Stimulated activated CD4-positive, alpha-beta T cell treated with anti-CD3 and anti-CD28 coated beads, Interleukin-1b, Interleukin-23, amount 100 ng/mL, for 4 hours (primary cell): ENCODE measurements at regions not wholly inside any gene's neighbourhood (a gene's known extent, or its start where the extent isn't known, plus 50 kb on each side); places are given as distances from the start of the nearest gene placed in this dataset.

Experiments
- DNase-seq, 2 donors: peaks; one replicate each; pipeline ENCODE4 v3.0.0-alpha.2; 2020; ENCODE audit warnings: low read depth in 2 of 2

- no peak for DNase-seq
Measured at GRCh38 chr3:139281096-139281495, 62.7 kb upstream of the MRPS22 start.

DNA sequence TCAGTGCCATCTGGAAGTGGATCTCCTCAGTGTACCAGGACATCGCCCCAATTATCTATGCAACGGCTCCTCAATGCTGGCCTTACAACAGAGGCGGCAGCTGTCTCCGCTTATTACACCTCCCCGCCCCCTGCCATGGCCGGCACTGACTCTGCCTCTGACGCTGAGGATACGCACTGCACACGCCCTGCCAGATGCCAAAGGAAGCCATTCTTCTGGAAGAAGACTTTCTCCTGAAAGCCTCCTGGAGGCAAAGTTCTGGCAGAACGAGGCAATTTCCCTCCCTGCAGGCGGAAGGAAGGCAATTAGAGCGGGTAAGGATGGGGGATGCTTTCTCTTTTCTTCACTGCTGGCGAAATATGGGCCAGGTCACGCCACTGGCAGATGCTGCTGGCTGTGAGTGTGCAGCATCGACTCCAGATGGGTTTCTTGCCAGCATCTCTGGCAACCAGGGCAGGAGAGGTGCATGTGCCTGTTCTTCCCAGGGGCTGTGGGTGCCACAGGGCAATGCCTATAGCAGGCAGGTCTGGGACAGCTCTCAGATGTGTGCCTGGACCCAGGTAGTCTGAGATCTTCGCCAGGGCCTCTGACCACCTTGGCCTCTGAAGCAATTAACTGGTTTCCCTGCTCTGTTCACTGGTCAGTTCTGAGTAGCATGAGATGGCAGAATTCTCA lies 62.2 kb upstream of the MRPS22 start:
- no peak for DNase-seq

DNA sequence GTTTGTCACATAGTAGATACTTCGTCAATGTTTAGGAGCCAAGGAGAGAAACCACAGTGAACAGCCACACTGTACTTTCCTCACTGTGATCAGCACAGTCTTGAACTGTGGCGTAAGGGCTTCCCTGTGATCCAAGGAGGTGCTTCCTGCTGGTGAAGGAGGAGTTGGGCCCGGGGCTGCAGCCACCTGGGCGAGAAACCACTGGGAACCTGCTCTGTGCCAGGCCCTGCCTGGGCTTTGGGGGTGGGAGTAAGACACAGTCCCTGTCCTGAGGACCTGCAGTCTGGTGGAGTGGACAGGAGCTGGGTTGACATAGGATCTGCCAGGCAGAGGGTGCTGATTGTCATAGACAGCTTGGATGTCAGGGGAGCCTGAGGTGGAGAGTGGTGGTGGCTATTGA lies 60.5 kb upstream of the MRPS22 start:
- DNase-seq = no peak

GRCh38 chr3:139284221-139284620 lies 59.6 kb upstream of the MRPS22 start:
- DNase-seq = no peak

DNA sequence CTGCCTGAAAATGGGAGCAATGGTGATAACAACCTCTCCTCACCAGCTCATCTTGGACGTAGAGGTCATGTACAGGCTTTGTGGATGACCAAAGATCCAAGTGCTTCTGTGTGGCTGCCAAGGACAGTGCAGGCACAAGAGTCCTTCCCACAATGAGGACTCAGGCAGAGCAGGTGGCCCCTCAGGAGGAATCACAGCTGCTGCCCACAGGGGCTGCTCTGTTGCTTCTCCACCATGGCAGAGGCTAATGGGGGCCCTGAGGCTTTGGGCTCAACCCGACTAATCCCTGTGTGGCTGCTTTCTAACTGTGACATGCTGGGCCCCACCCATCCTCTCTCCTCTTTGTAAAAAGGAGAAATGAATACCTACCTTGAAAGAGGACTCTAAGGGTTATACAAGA lies 58.1 kb upstream of the MRPS22 start:
- DNase-seq = no peak

DNA sequence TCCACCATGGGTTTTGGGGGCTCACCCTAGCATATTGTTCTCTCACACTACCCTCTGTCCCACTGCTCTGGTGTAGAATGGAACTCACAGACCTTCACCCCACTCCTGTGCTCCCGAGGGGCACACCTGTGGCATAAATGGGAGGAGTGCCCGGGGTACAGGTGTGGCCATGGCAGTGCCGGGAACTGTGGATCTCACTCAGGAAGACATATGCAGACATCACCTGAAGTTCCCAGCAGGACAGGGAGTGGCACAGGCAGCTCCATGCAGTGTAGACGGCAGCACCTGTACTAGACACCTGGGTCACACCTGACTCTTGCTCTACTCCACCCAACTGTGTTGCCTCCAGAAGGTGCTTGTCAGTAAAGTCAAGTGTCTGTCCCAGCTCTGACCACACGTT lies 57.6 kb upstream of the MRPS22 start:
- DNase-seq = no peak

- DNase-seq = no peak
Measured at GRCh38 chr3:139286825-139287224, 57.0 kb upstream of the MRPS22 start.

DNA sequence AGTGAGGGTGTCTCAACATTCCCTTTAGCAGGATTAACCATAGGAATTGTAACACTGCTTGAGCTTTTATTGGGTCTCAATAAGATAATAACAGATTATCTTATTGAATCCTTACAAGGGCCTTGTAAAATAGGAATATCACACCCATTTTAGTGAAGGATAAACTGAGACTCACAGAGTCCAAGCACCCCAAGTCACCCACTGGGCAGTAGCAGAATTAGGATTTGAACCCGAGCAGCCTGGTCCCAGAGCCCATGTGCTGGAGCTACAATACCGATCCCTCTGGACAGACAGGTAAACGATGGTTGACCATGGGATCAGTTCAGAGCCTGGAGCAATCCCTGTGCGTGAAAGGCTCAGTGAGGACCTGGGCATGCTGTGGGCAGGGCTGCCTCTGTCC lies 56.3 kb upstream of the MRPS22 start:
- DNase-seq = no peak

DNA sequence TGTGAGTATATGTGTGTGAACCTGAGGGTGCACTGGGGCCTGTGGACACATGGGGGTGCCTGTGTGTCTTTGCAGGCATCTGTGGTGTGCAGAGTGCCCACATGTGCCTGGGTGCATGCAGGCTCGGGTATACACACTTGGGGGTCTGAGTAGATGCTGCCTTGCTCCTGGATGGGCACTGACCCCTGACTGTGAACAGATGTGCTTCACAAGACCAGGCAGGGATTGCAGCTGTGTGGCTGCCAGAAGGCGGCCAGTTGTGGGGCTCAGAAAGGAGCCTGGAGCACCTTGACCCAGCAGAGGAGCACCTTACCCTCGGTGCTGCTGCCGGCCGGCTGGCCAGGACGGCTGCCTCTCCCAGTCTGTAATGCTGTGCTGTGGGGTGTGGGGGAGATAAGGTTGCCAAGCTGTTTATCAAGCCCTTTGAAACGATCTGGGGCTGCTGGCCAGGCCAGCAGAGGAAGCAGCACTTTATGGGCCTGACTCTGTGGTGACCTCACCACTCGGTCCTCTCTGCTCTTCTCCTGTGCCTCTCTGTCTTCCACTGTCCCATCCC lies 55.5 kb upstream of the MRPS22 start:
- DNase-seq = no peak

DNA sequence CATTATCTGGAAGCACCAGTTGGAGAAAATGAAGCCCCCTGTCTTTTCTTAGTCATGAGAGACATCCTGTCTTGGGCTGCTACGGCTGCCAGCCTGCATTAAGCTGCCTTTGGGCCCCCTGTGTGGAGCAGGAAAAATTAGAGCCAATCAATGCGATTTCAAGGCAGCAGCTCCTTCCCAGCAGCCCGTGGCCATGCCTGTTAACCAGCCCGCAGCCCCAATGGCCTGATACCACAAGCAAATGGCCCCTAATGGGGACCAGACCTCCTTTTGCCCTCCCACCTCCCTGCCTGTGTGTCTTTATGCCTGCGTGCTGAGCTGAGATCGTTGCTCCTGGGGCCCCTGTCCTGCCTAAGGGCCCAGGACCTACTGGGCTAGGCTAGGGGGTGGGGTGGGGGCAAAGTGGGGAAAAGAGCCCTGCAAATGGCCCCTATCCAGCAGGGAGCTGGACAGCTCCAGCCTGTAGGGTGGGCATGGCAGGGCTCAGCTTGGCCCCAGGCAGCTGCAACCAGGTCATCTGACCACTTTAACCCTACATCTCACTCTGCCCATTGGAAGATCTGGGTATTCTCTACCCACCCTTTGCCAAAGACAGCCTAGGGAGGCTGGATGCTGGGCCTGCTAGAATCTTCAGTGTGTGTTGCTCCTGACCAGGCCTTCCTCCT lies 53.8 kb upstream of the MRPS22 start:
- no peak for DNase-seq

DNA sequence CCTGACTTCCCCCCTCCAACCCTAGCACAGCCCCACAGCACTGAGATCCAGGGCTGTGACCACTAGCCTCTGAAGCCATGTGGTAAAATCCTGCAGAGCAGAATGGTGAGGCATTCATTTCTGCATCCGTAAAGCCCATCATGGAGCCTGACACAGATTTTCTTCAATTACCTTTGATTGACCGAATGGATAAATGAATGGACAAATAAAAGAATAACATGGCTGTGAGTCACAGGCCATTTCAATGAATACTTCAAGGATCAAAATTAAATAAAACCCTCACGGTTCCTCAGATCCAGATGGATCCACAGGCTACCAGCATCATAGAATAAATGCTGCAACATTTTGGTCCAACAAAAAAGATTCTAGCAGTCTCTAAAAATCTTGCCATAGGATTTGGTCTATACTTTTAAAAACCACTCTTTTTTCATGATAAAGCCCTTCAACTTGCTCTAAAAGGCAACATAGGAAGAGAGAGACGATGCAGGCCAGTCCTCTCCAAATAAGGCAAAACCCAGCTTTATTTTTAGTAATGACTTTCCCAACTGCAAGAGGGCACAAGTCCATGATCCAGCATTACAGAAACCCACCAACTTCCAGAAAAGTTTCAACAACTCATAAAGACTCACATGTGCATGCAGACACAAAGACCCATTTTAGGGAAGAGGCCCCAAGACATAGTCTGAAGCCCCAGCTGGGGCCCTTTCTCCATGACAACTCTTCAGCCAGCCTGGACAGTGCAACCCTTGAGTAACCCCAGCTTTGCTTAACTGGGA lies 52.4 kb upstream of the MRPS22 start:
- DNase-seq = no peak

DNA sequence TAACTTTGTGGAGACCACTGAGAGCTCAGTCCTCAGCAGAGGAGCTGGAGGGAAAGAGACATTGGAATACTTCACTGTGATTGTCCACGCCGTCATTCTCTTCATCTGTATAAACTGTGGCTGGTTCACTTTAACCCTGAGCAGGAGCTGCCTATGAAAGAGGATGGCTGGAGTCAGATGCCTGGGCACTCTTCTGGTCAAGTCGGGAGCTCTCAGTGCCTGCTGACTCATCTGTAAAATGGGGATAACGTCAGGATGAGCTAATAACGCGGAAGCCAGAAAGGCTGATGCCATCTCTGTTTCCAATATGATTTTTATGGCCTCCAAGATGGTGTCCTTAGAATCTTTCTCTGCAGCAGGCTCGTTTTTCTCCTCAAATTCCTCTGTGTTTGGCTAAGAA lies 51.6 kb upstream of the MRPS22 start:
- DNase-seq = no peak

GRCh38 chr3:139292711-139293664 lies 50.8 kb upstream of the MRPS22 start:
- DNase-seq = no peak

GRCh38 chr3:139293665-139294023 lies 50.2 kb upstream of the MRPS22 start:
- DNase-seq = no peak
